HEK293T (cell line): ENCODE measurements at regions not wholly inside any gene's neighbourhood (a gene's known extent, or its start where the extent isn't known, plus 50 kb on each side); places are given as distances from the start of the nearest gene placed in this dataset.

Experiments
- CTCF ChIA-PET: fragments of 350-600 bp; formaldehyde crosslinking; extraction: SDS; loops from one replicate; lab custom pipeline; 2021; ENCODE audit warnings: antibody characterized with exemption, inconsistent platforms; lab: Yijun Ruan, JAX
- POLR2A ChIA-PET: fragments of 350-600 bp; formaldehyde crosslinking; extraction: SDS; loops from one replicate; lab custom pipeline; 2020; ENCODE audit warnings: antibody characterized with exemption, inconsistent platforms; lab: Yijun Ruan, JAX
- DNase-seq: peaks from one replicate; pipeline ENCODE4 v3.0.0; 2012; ENCODE audit warnings: mixed read lengths; ENCODE audit errors: extremely low spot score
- ARNT ChIP-seq: fragments of 450-650 bp; IDR thresholded peaks from 2 replicates; pipeline ENCODE4 v1.6.1; 2017; ENCODE audit warnings: mild to moderate bottlenecking
- BHLHE40 ChIP-seq: fragments of 450-650 bp; IDR thresholded peaks from 2 replicates; pipeline ENCODE4 v1.6.1; 2016; ENCODE audit warnings: mild to moderate bottlenecking, moderate library complexity, borderline replicate concordance
- CTBP1 ChIP-seq: fragments of 450-650 bp; IDR thresholded peaks from 2 replicates; pipeline ENCODE4 v1.6.1; 2016; ENCODE audit warnings: borderline replicate concordance
- ELF4 ChIP-seq: fragments of 450-650 bp; IDR thresholded peaks from 2 replicates; pipeline ENCODE4 v1.6.1; 2017; ENCODE audit warnings: antibody characterized with exemption
- FOXA1 ChIP-seq: fragments of 450-650 bp; IDR thresholded peaks from 2 replicates; pipeline ENCODE4 v1.6.1; 2016; ENCODE audit warnings: mild to moderate bottlenecking
- FOXK2 ChIP-seq: fragments of 450-650 bp; IDR thresholded peaks from 2 replicates; pipeline ENCODE4 v1.6.1; 2016; ENCODE audit warnings: mild to moderate bottlenecking
- FOXM1 ChIP-seq: fragments of 450-650 bp; IDR thresholded peaks from 2 replicates; pipeline ENCODE4 v1.6.1; 2017; ENCODE audit warnings: mild to moderate bottlenecking, borderline replicate concordance
- L3MBTL2 ChIP-seq: fragments of 450-650 bp; conservative IDR thresholded peaks from 2 replicates; pipeline ENCODE4 v1.6.1; 2016; ENCODE audit warnings: mild to moderate bottlenecking
- LEF1 ChIP-seq: fragments of 450-650 bp; IDR thresholded peaks from 2 replicates; pipeline ENCODE4 v1.6.1; 2017; ENCODE audit warnings: mild to moderate bottlenecking, borderline replicate concordance
- NFRKB ChIP-seq: fragments of 450-650 bp; IDR thresholded peaks from 2 replicates; pipeline ENCODE4 v1.6.1; 2016; ENCODE audit warnings: mild to moderate bottlenecking, moderate library complexity
- SP1 ChIP-seq: fragments of 450-650 bp; IDR thresholded peaks from 2 replicates; pipeline ENCODE4 v1.6.1; 2017
- TARDBP ChIP-seq: fragments of 450-650 bp; IDR thresholded peaks from 2 replicates; pipeline ENCODE4 v1.6.1; 2016
- ZNF384 ChIP-seq: fragments of 450-650 bp; IDR thresholded peaks from 2 replicates; pipeline ENCODE4 v1.6.1; 2016
- TF ChIP-seq, protein P1 (sequence below): fragments of 450-650 bp; IDR thresholded peaks from 2 replicates; pipeline ENCODE4 v1.6.1; 2016

DNA sequence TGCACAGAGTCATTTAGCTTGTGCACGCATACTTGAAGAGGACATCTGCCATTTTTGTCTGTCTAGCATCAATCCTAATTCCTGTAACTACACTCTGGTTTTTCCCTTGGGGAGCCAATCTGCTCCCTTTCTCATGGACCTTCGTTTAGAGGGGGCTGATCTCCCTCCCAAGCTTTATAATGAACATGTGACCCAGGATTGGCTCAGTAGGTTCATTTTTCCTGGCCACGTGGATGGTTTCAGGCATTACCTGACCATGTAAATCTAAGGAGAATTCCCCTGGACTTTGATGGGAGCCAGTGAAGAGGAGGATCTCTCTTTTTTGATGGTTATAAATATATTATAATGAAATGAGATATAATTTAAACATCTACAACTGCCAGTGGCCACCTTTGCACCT is 56.8 kb upstream of the HS3ST2 start:
- ChIA-PET CTCF (no interaction called here), POLR2A (no interaction called here)
- DNase-seq = no peak
- TF ChIP-seq TARDBP (no peak), ELF4 (no peak), ZNF384 (no peak), FOXA1 (no peak), SP1 (no peak), ARNT (no peak), LEF1 (no peak), FOXM1 (no peak), L3MBTL2 (no peak), BHLHE40 (no peak), CTBP1 (no peak)
- TF ChIP-seq, protein P1, sequence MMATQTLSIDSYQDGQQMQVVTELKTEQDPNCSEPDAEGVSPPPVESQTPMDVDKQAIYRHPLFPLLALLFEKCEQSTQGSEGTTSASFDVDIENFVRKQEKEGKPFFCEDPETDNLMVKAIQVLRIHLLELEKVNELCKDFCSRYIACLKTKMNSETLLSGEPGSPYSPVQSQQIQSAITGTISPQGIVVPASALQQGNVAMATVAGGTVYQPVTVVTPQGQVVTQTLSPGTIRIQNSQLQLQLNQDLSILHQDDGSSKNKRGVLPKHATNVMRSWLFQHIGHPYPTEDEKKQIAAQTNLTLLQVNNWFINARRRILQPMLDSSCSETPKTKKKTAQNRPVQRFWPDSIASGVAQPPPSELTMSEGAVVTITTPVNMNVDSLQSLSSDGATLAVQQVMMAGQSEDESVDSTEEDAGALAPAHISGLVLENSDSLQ = no peak

DNA sequence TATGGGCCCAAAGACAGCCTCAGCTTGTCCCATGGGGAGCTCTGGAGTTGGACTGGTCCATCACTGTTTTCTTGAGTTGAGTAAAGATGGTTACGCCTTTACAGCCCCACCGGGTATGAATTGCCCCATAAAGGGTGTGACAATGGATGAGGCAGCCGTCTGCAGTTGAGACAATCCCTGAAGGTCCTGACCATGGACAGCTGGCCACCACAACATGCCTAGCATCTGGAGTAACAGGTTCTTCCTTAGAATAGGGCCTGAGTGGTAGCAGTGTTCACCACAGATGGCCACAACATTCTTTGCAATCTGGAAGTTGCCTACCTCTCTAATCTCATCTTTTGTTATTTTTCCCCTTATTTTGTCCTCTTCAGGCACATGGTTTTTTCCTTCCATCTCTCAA is 51.5 kb upstream of the HS3ST2 start:
- ChIA-PET CTCF (no interaction called here), POLR2A (no interaction called here)
- TF ChIP-seq SP1 (no peak), ELF4 (no peak), FOXA1 (no peak), FOXK2 (no peak), FOXM1 (no peak), NFRKB (no peak), ZNF384 (no peak), ARNT (no peak), TARDBP (no peak)
- TF ChIP-seq, protein P1 = no peak
- DNase-seq = no peak

DNA sequence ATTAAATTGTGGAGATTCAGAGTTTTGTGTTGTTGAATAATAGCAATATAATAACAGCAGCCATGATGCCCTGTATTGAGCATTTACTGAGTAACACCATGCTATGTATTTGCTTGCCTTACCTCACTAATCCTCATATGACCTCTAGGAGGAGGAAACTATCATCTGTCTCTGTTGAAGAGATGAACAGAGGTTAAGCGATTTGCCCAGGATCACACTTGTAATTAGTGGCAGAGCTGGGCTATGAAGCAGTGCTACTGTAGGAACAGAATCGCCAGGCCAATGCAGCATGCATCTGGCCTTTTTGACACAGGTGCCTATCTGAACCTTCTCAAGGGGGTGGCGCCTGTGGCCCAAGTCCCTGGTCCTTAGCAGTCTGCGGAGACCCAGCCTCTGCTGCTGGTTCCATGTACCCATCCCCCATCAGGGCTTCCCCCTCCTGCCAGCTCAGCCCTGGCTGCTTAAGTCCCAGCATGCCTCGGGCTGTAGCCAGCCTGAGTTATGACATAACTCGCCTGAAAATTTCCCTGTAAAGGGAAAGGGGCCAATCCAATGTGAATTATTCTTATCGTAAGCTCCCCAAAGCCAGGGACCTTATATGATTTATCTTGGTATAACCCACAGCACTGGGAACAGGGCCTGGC is 50.4 kb upstream of the HS3ST2 start:
- CTCF ChIA-PET = no interaction called here
- no peak for DNase-seq
- POLR2A ChIA-PET = no interaction called here
- no peak for TF ChIP-seq FOXM1
- no peak for TF ChIP-seq TARDBP
